Nephron progenitor cell (in vitro differentiated cells): ENCODE measurements at regions not wholly inside any gene's neighbourhood (a gene's known extent, or its start where the extent isn't known, plus 50 kb on each side); places are given as distances from the start of the nearest gene placed in this dataset.

Experiments
- DNase-seq: peaks from one replicate; pipeline ENCODE4 v3.0.0; 2021
- H3K27ac Mint-ChIP-seq: 2 replicates; pipeline ENCODE4 v1.8.0; 2021; ENCODE audit warnings: mild to moderate bottlenecking, moderate library complexity, mixed read lengths
- H3K27me3 Mint-ChIP-seq: 2 replicates; pipeline ENCODE4 v1.8.0; 2021; ENCODE audit warnings: mild to moderate bottlenecking, low read depth, mixed read lengths; ENCODE audit not compliant: poor library complexity
- H3K36me3 Mint-ChIP-seq: 2 replicates; pipeline ENCODE4 v1.8.0; 2021; ENCODE audit warnings: low read depth, mixed read lengths
- H3K4me1 Mint-ChIP-seq: 2 replicates; pipeline ENCODE4 v1.8.0; 2021; ENCODE audit warnings: mixed read lengths
- H3K4me3 Mint-ChIP-seq: 2 replicates; pipeline ENCODE4 v1.8.0; 2021; ENCODE audit warnings: mild to moderate bottlenecking, moderate library complexity, mixed read lengths
- H3K9me3 Mint-ChIP-seq: 2 replicates; pipeline ENCODE4 v1.8.0; 2021; ENCODE audit warnings: mild to moderate bottlenecking, moderate library complexity, mixed read lengths
- TF ChIP-seq, protein P1 (sequence below): fragments of 200-600 bp; sonication (generic); IDR thresholded peaks from 2 replicates; pipeline ENCODE4 v1.5.0; 2021; ENCODE audit warnings: antibody characterized with exemption

DNA sequence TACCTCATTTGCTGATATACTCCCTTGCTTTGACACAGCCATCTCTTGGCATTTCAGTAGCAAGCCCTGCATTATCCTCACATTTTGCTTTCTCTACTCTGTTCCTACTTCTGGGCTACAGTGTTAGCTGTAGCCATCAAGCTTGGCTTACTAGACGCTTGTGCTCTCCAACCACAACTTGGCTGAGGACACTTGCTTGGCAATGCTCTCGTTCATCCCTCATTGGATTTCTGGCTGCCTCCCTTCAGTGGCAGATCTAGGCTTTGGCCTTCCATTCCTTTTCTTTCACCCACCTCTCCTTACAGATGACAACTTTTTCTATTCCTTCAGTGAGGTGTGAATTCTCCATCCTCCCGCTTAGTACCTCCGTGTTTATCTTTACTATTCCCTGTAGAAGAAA, 428.7 kb upstream of the LRRC7 start:
- Mint-ChIP-seq H3K36me3 (peaks cover 11% of the 10 kb centered on the region), H3K27me3 (peaks cover 4% of the 10 kb centered on the region), H3K9me3 (peaks cover 21% of the 10 kb centered on the region), H3K27ac (no peak overlapping the region), H3K4me1 (peaks cover 4% of the 10 kb centered on the region), H3K4me3 (no peak overlapping the region)
- TF ChIP-seq, protein P1, sequence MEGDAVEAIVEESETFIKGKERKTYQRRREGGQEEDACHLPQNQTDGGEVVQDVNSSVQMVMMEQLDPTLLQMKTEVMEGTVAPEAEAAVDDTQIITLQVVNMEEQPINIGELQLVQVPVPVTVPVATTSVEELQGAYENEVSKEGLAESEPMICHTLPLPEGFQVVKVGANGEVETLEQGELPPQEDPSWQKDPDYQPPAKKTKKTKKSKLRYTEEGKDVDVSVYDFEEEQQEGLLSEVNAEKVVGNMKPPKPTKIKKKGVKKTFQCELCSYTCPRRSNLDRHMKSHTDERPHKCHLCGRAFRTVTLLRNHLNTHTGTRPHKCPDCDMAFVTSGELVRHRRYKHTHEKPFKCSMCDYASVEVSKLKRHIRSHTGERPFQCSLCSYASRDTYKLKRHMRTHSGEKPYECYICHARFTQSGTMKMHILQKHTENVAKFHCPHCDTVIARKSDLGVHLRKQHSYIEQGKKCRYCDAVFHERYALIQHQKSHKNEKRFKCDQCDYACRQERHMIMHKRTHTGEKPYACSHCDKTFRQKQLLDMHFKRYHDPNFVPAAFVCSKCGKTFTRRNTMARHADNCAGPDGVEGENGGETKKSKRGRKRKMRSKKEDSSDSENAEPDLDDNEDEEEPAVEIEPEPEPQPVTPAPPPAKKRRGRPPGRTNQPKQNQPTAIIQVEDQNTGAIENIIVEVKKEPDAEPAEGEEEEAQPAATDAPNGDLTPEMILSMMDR, result no peak
- no peak for DNase-seq

DNA sequence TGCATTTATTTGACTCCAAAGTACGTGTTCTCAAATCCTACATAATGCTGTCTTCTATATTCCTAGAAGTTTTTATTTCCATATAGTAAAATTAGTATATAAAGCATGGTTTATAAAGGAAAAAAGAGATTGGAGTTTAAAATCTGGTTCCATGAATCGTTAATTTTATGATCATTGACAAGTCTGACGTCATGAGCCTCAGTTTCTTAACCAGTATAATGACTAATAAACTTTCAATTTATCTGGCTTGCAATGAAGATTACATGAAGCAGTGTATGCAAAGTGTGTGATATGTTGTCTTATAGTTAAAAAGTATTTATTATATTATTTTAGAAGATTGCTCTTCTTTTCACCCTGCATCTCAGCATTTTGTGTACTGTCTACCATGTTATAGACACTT, 421.4 kb upstream of the LRRC7 start:
- Mint-ChIP-seq H3K36me3 (no peaks in the 10 kb centered on the region), H3K4me1 (no peaks in the 10 kb centered on the region), H3K27ac (no peak overlapping the region), H3K9me3 (peaks cover 2% of the 10 kb centered on the region), H3K27me3 (peaks cover 2% of the 10 kb centered on the region), H3K4me3 (no peak overlapping the region)
- TF ChIP-seq, protein P1, result no peak
- DNase-seq, result no peak

DNA sequence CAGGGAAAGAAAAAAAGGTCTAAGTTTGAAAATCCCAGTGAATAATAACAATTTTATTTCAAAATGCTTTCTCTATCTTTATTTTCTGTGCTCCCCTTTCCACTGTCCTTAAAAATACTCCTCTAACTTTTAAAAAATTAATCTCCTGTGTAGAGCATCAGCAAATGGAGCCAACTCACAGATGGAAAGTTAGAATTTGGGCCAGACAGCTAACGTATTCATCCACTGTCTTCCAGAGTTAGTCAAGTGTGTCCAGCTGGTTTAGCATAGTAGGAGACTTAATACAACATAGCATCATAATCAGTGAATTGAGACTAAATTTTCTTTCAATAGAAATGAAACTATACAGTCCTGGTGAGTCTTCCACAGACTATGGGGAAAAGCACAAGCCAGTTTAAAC, 419.0 kb upstream of the LRRC7 start:
- H3K27ac Mint-ChIP-seq, result peak overlapping the region; percentile 25
- H3K36me3 Mint-ChIP-seq, result no peaks in the 10 kb centered on the region
- H3K4me3 Mint-ChIP-seq, result no peak overlapping the region
- H3K9me3 Mint-ChIP-seq, result peaks cover 3% of the 10 kb centered on the region
- no peak for DNase-seq
- TF ChIP-seq, protein P1, result no peak
- H3K27me3 Mint-ChIP-seq, result peaks cover 2% of the 10 kb centered on the region
- no peaks in the 10 kb centered on the region for H3K4me1 Mint-ChIP-seq

DNA sequence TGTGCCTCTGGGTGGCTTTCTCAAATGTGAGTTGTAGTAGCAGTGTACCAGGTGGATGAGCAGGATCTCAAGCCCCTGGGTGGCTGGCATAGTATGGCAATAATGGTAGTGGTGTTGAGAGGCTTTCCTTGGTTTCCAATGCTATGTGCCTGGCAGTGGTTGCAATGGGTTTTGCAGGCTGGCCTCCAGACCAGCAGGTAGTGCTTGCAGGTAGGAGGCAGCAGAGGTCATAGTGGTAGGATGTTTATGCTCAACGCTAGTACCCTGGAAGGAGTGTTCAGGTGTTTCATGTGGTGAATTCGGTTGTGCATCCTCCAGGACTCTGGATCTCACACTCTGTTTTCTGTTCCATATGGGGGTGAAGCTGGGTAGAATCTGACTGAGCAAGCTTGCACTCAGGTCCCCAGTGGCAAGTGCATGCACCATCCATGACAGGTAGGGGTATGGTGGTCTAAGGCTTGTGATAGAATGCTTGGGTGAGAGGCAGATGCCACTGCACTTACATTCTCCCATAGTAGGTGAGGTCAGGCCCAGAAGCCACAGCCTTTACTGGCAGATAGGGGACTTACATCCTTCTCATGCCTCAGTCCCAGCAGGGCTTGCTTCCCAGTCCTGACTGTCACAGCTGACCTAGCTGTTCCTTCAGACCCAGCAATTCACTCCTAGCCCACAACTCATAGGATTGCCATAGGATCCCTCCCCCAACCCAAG, 410.5 kb upstream of the LRRC7 start:
- Mint-ChIP-seq H3K36me3 (no peaks in the 10 kb centered on the region), H3K4me1 (no peaks in the 10 kb centered on the region), H3K27ac (no peak overlapping the region), H3K27me3 (peaks cover 5% of the 10 kb centered on the region), H3K4me3 (no peak overlapping the region), H3K9me3 (peaks cover 4% of the 10 kb centered on the region)
- DNase-seq, result no peak
- TF ChIP-seq, protein P1, result no peak

DNA sequence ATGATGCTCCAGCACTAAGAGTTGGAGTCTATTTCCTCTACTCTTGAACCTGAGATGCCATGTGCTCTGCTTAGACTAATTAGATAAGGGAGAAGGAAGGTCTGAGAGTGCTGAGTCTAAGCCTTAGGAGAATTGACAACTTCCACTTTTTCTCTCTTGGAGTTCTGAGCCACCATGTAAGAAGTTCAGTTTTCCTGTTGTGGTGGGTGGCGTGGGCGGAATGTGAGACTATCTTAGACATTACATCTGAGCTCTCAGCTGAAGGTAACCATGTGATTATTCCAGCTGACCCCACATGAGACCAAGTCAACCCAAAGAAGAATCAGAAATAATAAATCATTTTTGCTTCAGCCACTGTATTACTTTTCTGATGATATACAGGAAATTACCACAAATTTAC, 404.5 kb upstream of the LRRC7 start:
- H3K27ac Mint-ChIP-seq, result no peak overlapping the region
- no peaks in the 10 kb centered on the region for H3K27me3 Mint-ChIP-seq
- H3K4me1 Mint-ChIP-seq, result no peaks in the 10 kb centered on the region
- H3K9me3 Mint-ChIP-seq, result peaks cover 4% of the 10 kb centered on the region
- no peaks in the 10 kb centered on the region for H3K36me3 Mint-ChIP-seq
- no peak overlapping the region for H3K4me3 Mint-ChIP-seq
- TF ChIP-seq, protein P1, result no peak
- DNase-seq, result no peak

DNA sequence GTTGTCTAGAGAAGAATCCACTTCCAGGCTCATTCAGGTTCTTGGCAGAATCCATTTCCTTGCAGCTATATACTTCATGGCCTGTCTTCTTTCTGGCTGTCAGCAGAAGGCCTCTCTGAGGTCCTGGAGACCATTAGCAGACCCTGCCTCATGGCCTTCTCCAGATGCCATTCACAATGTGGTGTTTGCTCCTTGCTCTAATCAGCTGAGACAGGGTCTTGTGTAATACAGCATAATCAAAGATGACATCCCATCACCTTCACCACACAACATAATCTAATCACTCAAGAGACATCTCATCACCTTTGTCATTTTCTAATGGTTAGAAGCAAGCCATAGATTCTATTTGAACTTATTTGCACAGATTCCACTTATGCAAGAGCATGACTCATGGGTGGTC, 403.9 kb upstream of the LRRC7 start:
- no peak overlapping the region for H3K27ac Mint-ChIP-seq
- H3K27me3 Mint-ChIP-seq, result no peaks in the 10 kb centered on the region
- H3K4me3 Mint-ChIP-seq, result no peak overlapping the region
- no peak for DNase-seq
- H3K4me1 Mint-ChIP-seq, result no peaks in the 10 kb centered on the region
- H3K9me3 Mint-ChIP-seq, result peaks cover 4% of the 10 kb centered on the region
- TF ChIP-seq, protein P1, result no peak
- no peaks in the 10 kb centered on the region for H3K36me3 Mint-ChIP-seq
